Ascending aorta (tissue), 2 donors: ENCODE measurements at regions not wholly inside any gene's neighbourhood (a gene's known extent, or its start where the extent isn't known, plus 50 kb on each side); places are given as distances from the start of the nearest gene placed in this dataset.

Experiments used
- DNase-seq, 2 donors: peaks; one replicate each; pipeline ENCODE4 v3.0.0-alpha.2; 2019; ENCODE audit warnings: low spot score in 2 of 2
- H3K27ac ChIP-seq, 2 donors: fragments of 200-600 bp; sonication (generic); one replicate each; pipeline ENCODE4 v1.5.1; 2016 to 2017; ENCODE audit warnings: mild to moderate bottlenecking in 1 of 2
- H3K27me3 ChIP-seq: fragments of 200-600 bp; sonication (generic); one replicate; pipeline ENCODE4 v1.5.1; 2017
- H3K36me3 ChIP-seq, 2 donors: fragments of 200-600 bp; sonication (generic); one replicate each; pipeline ENCODE4 v1.5.1; 2016
- H3K4me1 ChIP-seq, 2 donors: fragments of 200-600 bp; sonication (generic); one replicate each; pipeline ENCODE4 v1.5.1; 2016 to 2017; ENCODE audit warnings: mild to moderate bottlenecking in 1 of 2
- H3K4me3 ChIP-seq, 2 donors: fragments of 200-600 bp; sonication (generic); one replicate each; pipeline ENCODE4 v1.5.1; 2016 to 2017; ENCODE audit warnings: mild to moderate bottlenecking in 1 of 2
- H3K9me3 ChIP-seq, 2 donors: fragments of 200-600 bp; sonication (generic); one replicate each; pipeline ENCODE4 v1.5.1; 2016
- CTCF ChIP-seq, 3 experiments: fragments of 200-600 bp in 2 of 3; fragments of 450-650 bp in 1 of 3; sonication (generic) in 2 of 3; IDR thresholded peaks; one replicate each; pipeline ENCODE4 v1.5.1; 2016 to 2019; ENCODE audit warnings: antibody characterized with exemption in 3 of 3, mild to moderate bottlenecking in 1 of 3, moderate library complexity in 1 of 3
- intact Hi-C: fragments of 100-400 bp; cut with DNase I; formaldehyde crosslinking; loops from one replicate; pipeline ENCODE4 v1.15.1; 2023

- Histone ChIP-seq H3K4me3 (no peak overlapping the region), H3K27ac (no peak overlapping the region), H3K9me3 (no peaks in the 10 kb centered on the region), H3K36me3 (no peaks in the 10 kb centered on the region), H3K27me3 (no peaks in the 10 kb centered on the region), H3K4me1 (no peaks in the 10 kb centered on the region)
- no peak for TF ChIP-seq CTCF (IDR thresholded peaks at IDR 0.05)
- intact Hi-C loops: no loop called here
- no peak for DNase-seq
Observed at GRCh38 chr1:57623791-57624538, 200.1 kb upstream of the DAB1 start.

GRCh38 chr1:57623039-57623790, 199.4 kb upstream of the DAB1 start:
- H3K4me1 ChIP-seq: no peaks in the 10 kb centered on the region
- no peaks in the 10 kb centered on the region for H3K9me3 ChIP-seq
- no peak for TF ChIP-seq CTCF (IDR thresholded peaks at IDR 0.05)
- intact Hi-C loops: no loop called here
- DNase-seq: no peak
- H3K4me3 ChIP-seq: no peak overlapping the region
- H3K27me3 ChIP-seq: no peaks in the 10 kb centered on the region
- H3K36me3 ChIP-seq: no peaks in the 10 kb centered on the region
- H3K27ac ChIP-seq: no peak overlapping the region

GRCh38 chr1:57621776-57622175, 197.9 kb upstream of the DAB1 start:
- intact Hi-C loops: no loop called here
- no peak overlapping the region for H3K4me3 ChIP-seq
- H3K4me1 ChIP-seq: no peaks in the 10 kb centered on the region
- no peak for TF ChIP-seq CTCF (IDR thresholded peaks at IDR 0.05)
- DNase-seq: no peak
- H3K9me3 ChIP-seq: no peaks in the 10 kb centered on the region
- no peak overlapping the region for H3K27ac ChIP-seq
- no peaks in the 10 kb centered on the region for H3K36me3 ChIP-seq
- H3K27me3 ChIP-seq: no peaks in the 10 kb centered on the region

GRCh38 chr1:57620605-57621004, 196.7 kb upstream of the DAB1 start:
- DNase-seq: no peak
- intact Hi-C loops: no loop called here
- H3K36me3 ChIP-seq: no peaks in the 10 kb centered on the region
- no peak overlapping the region for H3K4me3 ChIP-seq
- H3K27ac ChIP-seq: no peak overlapping the region
- H3K9me3 ChIP-seq: no peaks in the 10 kb centered on the region
- H3K4me1 ChIP-seq: no peaks in the 10 kb centered on the region
- no peak for TF ChIP-seq CTCF (IDR thresholded peaks at IDR 0.05)
- H3K27me3 ChIP-seq: no peaks in the 10 kb centered on the region

GRCh38 chr1:57616921-57617320, 193.1 kb upstream of the DAB1 start:
- no peaks in the 10 kb centered on the region for H3K27me3 ChIP-seq
- no peak overlapping the region for H3K27ac ChIP-seq
- no peak overlapping the region for H3K4me3 ChIP-seq
- H3K9me3 ChIP-seq: no peaks in the 10 kb centered on the region
- no peak for DNase-seq
- H3K36me3 ChIP-seq: no peaks in the 10 kb centered on the region
- TF ChIP-seq CTCF (IDR thresholded peaks at IDR 0.05): no peak
- intact Hi-C loops: no loop called here
- H3K4me1 ChIP-seq: no peaks in the 10 kb centered on the region
